C4-2B (cell line): ENCODE measurements at regions not wholly inside any gene's neighbourhood (a gene's known extent, or its start where the extent isn't known, plus 50 kb on each side); places are given as distances from the start of the nearest gene placed in this dataset.

Experiments
- ZFX ChIP-seq: fragments of 450-650 bp; IDR thresholded peaks from 2 replicates; pipeline ENCODE4 v1.6.1; 2017
- TF ChIP-seq, protein P1 (sequence below): fragments of 450-650 bp; conservative IDR thresholded peaks from 2 replicates; pipeline ENCODE4 v1.5.1; 2017; ENCODE audit warnings: mild to moderate bottlenecking

DNA sequence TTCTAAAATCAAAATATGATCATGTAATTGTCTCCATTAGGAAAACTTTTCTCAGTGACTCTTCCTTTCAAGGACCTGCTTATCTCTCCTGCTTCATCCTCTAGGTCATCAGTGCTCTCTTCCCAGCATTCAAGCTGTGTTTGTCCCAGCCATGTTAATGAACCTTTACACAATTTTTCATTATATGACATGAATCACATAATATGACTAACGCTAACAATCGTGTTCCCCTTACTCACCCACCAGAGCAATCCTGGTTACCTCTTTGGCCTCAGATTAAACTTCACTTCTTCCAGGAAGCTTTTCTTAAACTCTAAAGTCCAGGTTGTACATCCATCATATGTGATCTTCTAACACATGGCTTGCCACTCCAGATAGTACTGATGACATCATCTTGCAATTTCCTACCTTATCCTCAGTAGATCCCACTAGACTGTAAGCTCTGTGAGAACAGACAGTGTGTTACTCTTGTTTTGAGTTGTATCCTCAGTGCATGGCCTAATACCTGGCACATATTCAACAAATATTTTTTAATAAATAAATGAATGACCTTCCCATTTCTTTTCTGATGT is 882.9 kb upstream of the ZEB2 start:
- TF ChIP-seq, protein P1, sequence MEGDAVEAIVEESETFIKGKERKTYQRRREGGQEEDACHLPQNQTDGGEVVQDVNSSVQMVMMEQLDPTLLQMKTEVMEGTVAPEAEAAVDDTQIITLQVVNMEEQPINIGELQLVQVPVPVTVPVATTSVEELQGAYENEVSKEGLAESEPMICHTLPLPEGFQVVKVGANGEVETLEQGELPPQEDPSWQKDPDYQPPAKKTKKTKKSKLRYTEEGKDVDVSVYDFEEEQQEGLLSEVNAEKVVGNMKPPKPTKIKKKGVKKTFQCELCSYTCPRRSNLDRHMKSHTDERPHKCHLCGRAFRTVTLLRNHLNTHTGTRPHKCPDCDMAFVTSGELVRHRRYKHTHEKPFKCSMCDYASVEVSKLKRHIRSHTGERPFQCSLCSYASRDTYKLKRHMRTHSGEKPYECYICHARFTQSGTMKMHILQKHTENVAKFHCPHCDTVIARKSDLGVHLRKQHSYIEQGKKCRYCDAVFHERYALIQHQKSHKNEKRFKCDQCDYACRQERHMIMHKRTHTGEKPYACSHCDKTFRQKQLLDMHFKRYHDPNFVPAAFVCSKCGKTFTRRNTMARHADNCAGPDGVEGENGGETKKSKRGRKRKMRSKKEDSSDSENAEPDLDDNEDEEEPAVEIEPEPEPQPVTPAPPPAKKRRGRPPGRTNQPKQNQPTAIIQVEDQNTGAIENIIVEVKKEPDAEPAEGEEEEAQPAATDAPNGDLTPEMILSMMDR = no peak
- no peak for TF ChIP-seq ZFX
